Right hindlimb (tissue), 1 donor: ENCODE measurements at regions not wholly inside any gene's neighbourhood (a gene's known extent, or its start where the extent isn't known, plus 50 kb on each side); places are given as distances from the start of the nearest gene placed in this dataset.

Experiments used
- DNase-seq: peaks from one replicate; pipeline ENCODE4 v3.0.0-alpha.2; 2018

GRCh38 chr4:56757821-56758411 is 63.6 kb downstream of the SPINK2 start:
- peak; percentile 43 for DNase-seq

GRCh38 chr4:56757261-56757746 is 64.2 kb downstream of the SPINK2 start:
- no peak for DNase-seq

GRCh38 chr4:56755901-56756300 is 65.6 kb downstream of the SPINK2 start:
- DNase-seq, result no peak

GRCh38 chr4:56752985-56753384 is 68.5 kb downstream of the SPINK2 start:
- no peak for DNase-seq

GRCh38 chr4:56750231-56750630 is 69.1 kb upstream of the HOPX start:
- DNase-seq, result no peak

- DNase-seq, result no peak
Observed at GRCh38 chr4:56748271-56748670, 67.2 kb upstream of the HOPX start.

GRCh38 chr4:56746639-56747038 is 65.5 kb upstream of the HOPX start:
- no peak for DNase-seq

- no peak for DNase-seq
Observed at GRCh38 chr4:56745042-56745441, 63.9 kb upstream of the HOPX start.

GRCh38 chr4:56744030-56744429 is 62.9 kb upstream of the HOPX start:
- DNase-seq, result no peak

GRCh38 chr4:56743550-56743949 is 62.5 kb upstream of the HOPX start:
- no peak for DNase-seq

- DNase-seq, result no peak
Observed at GRCh38 chr4:56742080-56742871, 61.2 kb upstream of the HOPX start.

GRCh38 chr4:56741595-56741994 is 60.5 kb upstream of the HOPX start:
- DNase-seq, result no peak

GRCh38 chr4:56739066-56739777 is 58.1 kb upstream of the HOPX start:
- peak; percentile 34 for DNase-seq

- DNase-seq, result peak; percentile 21
Observed at GRCh38 chr4:56737666-56738065, 56.6 kb upstream of the HOPX start.

GRCh38 chr4:56733352-56733751 is 52.3 kb upstream of the HOPX start:
- DNase-seq, result no peak

GRCh38 chr4:56732301-56732700 is 51.2 kb upstream of the HOPX start:
- no peak for DNase-seq

- no peak for DNase-seq
Observed at GRCh38 chr4:56731857-56732256, 50.8 kb upstream of the HOPX start.
